IMR-90 (cell line): ENCODE measurements at regions not wholly inside any gene's neighbourhood (a gene's known extent, or its start where the extent isn't known, plus 50 kb on each side); places are given as distances from the start of the nearest gene placed in this dataset.

Experiments
- ATAC-seq: fragments of 200-7000 bp; cut with Tn5 transposase; 2 replicates; pipeline ENCODE4 v1.9.1; 2020; ENCODE audit warnings: low read depth, mild to moderate bottlenecking, moderate library complexity
- BruUV-seq: library from RNA; stranded (reverse); fragments of 400-500 nt; replicated peaks from 2 replicates; lab custom pipeline; 2021; lab: Mats Ljungman, UMichigan
- CTCF ChIA-PET: fragments of 300-600 bp; formaldehyde crosslinking; extraction: SDS; loops from one replicate; lab custom pipeline; 2021; ENCODE audit warnings: antibody characterized with exemption; lab: Yijun Ruan, JAX
- POLR2A ChIA-PET: fragments of 300-600 bp; sonication (Branson Sonifier 250); formaldehyde crosslinking; loops from one replicate; lab custom pipeline; 2022; ENCODE audit warnings: antibody characterized with exemption; ENCODE audit not compliant: unreplicated experiment; lab: Charles Lee
- DNase-seq: peaks from one replicate; pipeline ENCODE4 v3.0.0; 2013
- H2AFZ ChIP-seq: replicated peaks from 2 replicates; pipeline ENCODE3; 2013; ENCODE audit warnings: low read length, mild to moderate bottlenecking; ENCODE audit not compliant: poor library complexity
- H2AK5ac ChIP-seq: 2 replicates; pipeline ENCODE4 v1.6.1; 2013; ENCODE audit warnings: low read depth, low read length, inconsistent platforms
- H2AK9ac ChIP-seq: replicated peaks from 2 replicates; pipeline ENCODE3; 2013; ENCODE audit warnings: mild to moderate bottlenecking, low read depth, low read length, moderate library complexity; ENCODE audit not compliant: poor library complexity
- H2BK120ac ChIP-seq: 2 replicates; pipeline ENCODE4 v1.6.1; 2013; ENCODE audit warnings: low read depth, low read length, inconsistent platforms
- H2BK15ac ChIP-seq: 3 replicates; pipeline ENCODE4 v1.6.1; 2013; ENCODE audit warnings: low read depth, low read length, inconsistent platforms
- H2BK20ac ChIP-seq: 2 replicates; pipeline ENCODE4 v1.6.1; 2013; ENCODE audit warnings: low read depth, mild to moderate bottlenecking, inconsistent platforms, low read length, moderate library complexity
- H2BK5ac ChIP-seq: 2 replicates; pipeline ENCODE4 v1.6.1; 2013; ENCODE audit warnings: mild to moderate bottlenecking, low read depth, low read length, inconsistent platforms; ENCODE audit not compliant: poor library complexity, severe bottlenecking
- H3K14ac ChIP-seq: replicated peaks from 2 replicates; pipeline ENCODE4 v1.6.1; 2013; ENCODE audit warnings: low read depth, low read length, inconsistent platforms
- H3K18ac ChIP-seq: 2 replicates; pipeline ENCODE4 v1.6.1; 2013; ENCODE audit warnings: low read depth, low read length, control low read depth
- H3K23ac ChIP-seq: 2 replicates; pipeline ENCODE4 v1.6.1; 2013; ENCODE audit warnings: low read depth, low read length, inconsistent platforms
- H3K27ac ChIP-seq: 2 replicates; pipeline ENCODE4 v1.5.1; 2013; ENCODE audit warnings: mild to moderate bottlenecking, control low read depth, low read length; ENCODE audit not compliant: insufficient read depth
- H3K27me3 ChIP-seq: 2 replicates; pipeline ENCODE4 v1.6.1; 2013; ENCODE audit warnings: low read length; ENCODE audit not compliant: control insufficient read depth, insufficient read depth
- H3K36me3 ChIP-seq: 2 replicates; pipeline ENCODE4 v1.6.1; 2013; ENCODE audit warnings: low read length, mixed read lengths; ENCODE audit not compliant: control insufficient read depth, insufficient read depth
- H3K4ac ChIP-seq: 2 replicates; pipeline ENCODE4 v1.6.1; 2013; ENCODE audit warnings: low read depth, low read length, inconsistent platforms
- H3K4me1 ChIP-seq: 2 replicates; pipeline ENCODE4 v1.6.1; 2013; ENCODE audit warnings: low read length, mixed read lengths; ENCODE audit not compliant: control insufficient read depth, insufficient read depth
- H3K4me2 ChIP-seq: 2 replicates; pipeline ENCODE4 v1.6.1; 2013; ENCODE audit warnings: low read depth, mild to moderate bottlenecking, control low read depth, low read length, moderate library complexity
- H3K4me3 ChIP-seq: 2 replicates; pipeline ENCODE4 v1.5.1; 2013; ENCODE audit warnings: low read depth, mild to moderate bottlenecking, control low read depth, low read length, moderate library complexity; ENCODE audit not compliant: insufficient read depth
- H3K56ac ChIP-seq: 2 replicates; pipeline ENCODE4 v1.6.1; 2013; ENCODE audit warnings: low read length, inconsistent platforms; ENCODE audit not compliant: insufficient read depth; ENCODE audit errors: extremely low read depth
- H3K79me1 ChIP-seq, 2 experiments: 2 replicates each; pipeline ENCODE4 v1.6.1; 2013; ENCODE audit warnings: low read length in 2 of 2, inconsistent platforms in 1 of 2, low read depth in 1 of 2
- H3K9ac ChIP-seq: 2 replicates; pipeline ENCODE4 v1.6.1; 2013; ENCODE audit warnings: low read depth, low read length, control low read depth
- H3K9me1 ChIP-seq: 2 replicates; pipeline ENCODE4 v1.6.1; 2013; ENCODE audit warnings: low read length, inconsistent platforms; ENCODE audit not compliant: insufficient read depth
- H3K9me3 ChIP-seq: 2 replicates; pipeline ENCODE4 v1.6.1; 2013; ENCODE audit warnings: low read length; ENCODE audit not compliant: control insufficient read depth, insufficient read depth
- H4K20me1 ChIP-seq: 2 replicates; pipeline ENCODE4 v1.6.1; 2013; ENCODE audit warnings: low read length, inconsistent platforms; ENCODE audit not compliant: insufficient read depth
- H4K5ac ChIP-seq: 2 replicates; pipeline ENCODE4 v1.6.1; 2013; ENCODE audit warnings: mild to moderate bottlenecking, low read depth, low read length, control low read depth
- H4K8ac ChIP-seq, 2 experiments: 2 replicates each; pipeline ENCODE4 v1.6.1; 2013; ENCODE audit warnings: low read depth in 2 of 2, low read length in 2 of 2, control low read depth in 1 of 2, inconsistent platforms in 1 of 2
- H4K91ac ChIP-seq: 2 replicates; pipeline ENCODE4 v1.6.1; 2013; ENCODE audit warnings: low read depth, low read length, inconsistent platforms; ENCODE audit not compliant: insufficient read depth
- BHLHE40 ChIP-seq: fragments of 150-350 bp; IDR thresholded peaks from 2 replicates; pipeline ENCODE4 v1.6.1; 2016; ENCODE audit warnings: mild to moderate bottlenecking, low read depth, low read length
- CHD1 ChIP-seq: IDR thresholded peaks from 2 replicates; pipeline ENCODE4 v1.6.1; 2012; ENCODE audit warnings: low read depth, low read length, improper control_type of control experiment
- ELK1 ChIP-seq: fragments of 150-350 bp; IDR thresholded peaks from 2 replicates; pipeline ENCODE4 v1.6.1; 2016; ENCODE audit warnings: low read depth, mild to moderate bottlenecking, low read length, moderate library complexity, borderline replicate concordance
- FOS ChIP-seq: fragments of 150-350 bp; IDR thresholded peaks from 2 replicates; pipeline ENCODE4 v1.6.1; 2016; ENCODE audit warnings: low read depth, low read length
- MAZ ChIP-seq: IDR thresholded peaks from 2 replicates; pipeline ENCODE4 v1.6.1; 2012; ENCODE audit warnings: low read depth, mild to moderate bottlenecking, low read length, improper control_type of control experiment, moderate library complexity, borderline replicate concordance
- NFE2L2 ChIP-seq: fragments of 150-350 bp; IDR thresholded peaks from 2 replicates; pipeline ENCODE4 v1.6.1; 2016; ENCODE audit warnings: low read depth, mild to moderate bottlenecking, low read length
- RAD21 ChIP-seq: IDR thresholded peaks from 2 replicates; pipeline ENCODE4 v1.6.1; 2012; ENCODE audit warnings: low read length, improper control_type of control experiment
- RCOR1 ChIP-seq: IDR thresholded peaks from 2 replicates; pipeline ENCODE4 v1.6.1; 2012; ENCODE audit warnings: mild to moderate bottlenecking, low read length, improper control_type of control experiment; ENCODE audit not compliant: insufficient replicate concordance
- RFX5 ChIP-seq: IDR thresholded peaks from 2 replicates; pipeline ENCODE4 v1.8.0; 2012; ENCODE audit warnings: low read depth, mild to moderate bottlenecking, low read length, moderate library complexity
- SMC3 ChIP-seq: fragments of 150-350 bp; IDR thresholded peaks from 2 replicates; pipeline ENCODE4 v1.6.1; 2016; ENCODE audit warnings: low read depth, mild to moderate bottlenecking, antibody characterized with exemption, low read length, moderate library complexity
- WGBS, 2 experiments: methylation state at CpG; one replicate each; pipeline versions ENCODE4 v1.1.5 to v1.1.7; 2013; ENCODE audit warnings: missing lambda C conversion rate in 2 of 2; ENCODE audit not compliant: insufficient read length in 1 of 2; ENCODE audit errors: extremely low coverage in 2 of 2; 5-methylcytosine and 5-hydroxymethylcytosine counted together
- dilution Hi-C: fragments of 300-500 bp; cut with HindIII; formaldehyde crosslinking; loops from one replicate; pipeline ENCODE4 v1.14.3; 2018; ENCODE audit warnings: low sequenced_read_pairs; ENCODE audit not compliant: unreplicated experiment
- in situ Hi-C: fragments of 300-500 bp; cut with MboI; formaldehyde crosslinking; loops from 3 replicates; pipeline ENCODE4 v1.14.3; 2019; ENCODE audit warnings: low sequenced_read_pairs, inconsistent platforms, mixed read lengths
- intact Hi-C: fragments of 100-400 bp; cut with micrococcal nuclease; formaldehyde crosslinking; loops from 2 replicates; pipeline ENCODE4 v1.10.0; 2022

GRCh38 chr2:115946341-115946740 lies 1503.9 kb downstream of the DPP10 start:
- no peak overlapping the region for H3K27ac ChIP-seq
- no peaks in the 10 kb centered on the region for H3K4me1 ChIP-seq
- no peak overlapping the region for H3K14ac ChIP-seq
- no TSS peak for BruUV-seq
- H3K56ac ChIP-seq, result no peak overlapping the region
- H3K27me3 ChIP-seq, result no peaks in the 10 kb centered on the region
- no peak overlapping the region for H3K4ac ChIP-seq
- POLR2A ChIA-PET, result no interaction called here
- no peak overlapping the region for H4K91ac ChIP-seq
- WGBS, 2 experiments, result 29% methylated on average over 1 of the region's 1 CpG; no CpG with 5 or more reads in 1 of the 2 experiments
- H3K18ac ChIP-seq, result no peak overlapping the region
- no peak overlapping the region for H2AK9ac ChIP-seq
- no peaks in the 10 kb centered on the region for H3K36me3 ChIP-seq
- H2BK15ac ChIP-seq, result no peak overlapping the region
- H3K4me2 ChIP-seq, result no peak overlapping the region
- H3K9ac ChIP-seq, result no peak overlapping the region
- TF ChIP-seq FOS (no peak), NFE2L2 (no peak), ELK1 (no peak), RFX5 (no peak), RAD21 (no peak), BHLHE40 (no peak), SMC3 (no peak), RCOR1 (no peak), MAZ (no peak), CHD1 (no peak)
- H2BK120ac ChIP-seq, result no peak overlapping the region
- ATAC-seq (no peak), DNase-seq (no peak)
- H2BK5ac ChIP-seq, result no peak overlapping the region
- no peaks in the 10 kb centered on the region for H4K20me1 ChIP-seq
- CTCF ChIA-PET, result no interaction called here
- in situ Hi-C loops, result no loop called here
- peaks cover 2% of the 10 kb centered on the region; the same call in 1 of the 2 replicates for H3K9me3 ChIP-seq
- H4K5ac ChIP-seq, result no peak overlapping the region
- intact Hi-C loops, result no loop called here
- no peak overlapping the region for H2BK20ac ChIP-seq
- no peak overlapping the region for H2AK5ac ChIP-seq
- no peak overlapping the region for H3K23ac ChIP-seq
- H3K4me3 ChIP-seq, result no peak overlapping the region
- H3K9me1 ChIP-seq, result no peaks in the 10 kb centered on the region
- H2AFZ ChIP-seq, result no peak overlapping the region
- H3K79me1 ChIP-seq, result no peaks in the 10 kb centered on the region
- no peak overlapping the region for H4K8ac ChIP-seq
- dilution Hi-C loops, result no loop called here
